H9 (cell line): ENCODE measurements at regions not wholly inside any gene's neighbourhood (a gene's known extent, or its start where the extent isn't known, plus 50 kb on each side); places are given as distances from the start of the nearest gene placed in this dataset.

Experiments used
- DNase-seq: peaks from one replicate; pipeline ENCODE4 v3.0.0-alpha.2; 2017
- H2AFZ ChIP-seq: one replicate; pipeline ENCODE4 v1.6.1; 2013; ENCODE audit warnings: mild to moderate bottlenecking, low read length, control low read depth, moderate library complexity
- H2AK5ac ChIP-seq: 2 replicates; pipeline ENCODE4 v1.6.1; 2013; ENCODE audit warnings: low read length, control low read depth, mixed read lengths; ENCODE audit not compliant: insufficient read length
- H2BK120ac ChIP-seq: one replicate; pipeline ENCODE4 v1.6.1; 2013; ENCODE audit warnings: low read depth, mild to moderate bottlenecking, low read length, control low read depth, inconsistent platforms; ENCODE audit not compliant: poor library complexity, severe bottlenecking
- H2BK12ac ChIP-seq: 2 replicates; pipeline ENCODE4 v1.6.1; 2013; ENCODE audit warnings: low read length, control low read depth, mixed read lengths, low read depth; ENCODE audit not compliant: insufficient read length
- H2BK15ac ChIP-seq: 2 replicates; pipeline ENCODE4 v1.6.1; 2013; ENCODE audit warnings: low read depth, low read length, control low read depth
- H2BK20ac ChIP-seq: one replicate; pipeline ENCODE4 v1.6.1; 2013; ENCODE audit warnings: low read depth, mild to moderate bottlenecking, low read length, control low read depth, inconsistent platforms; ENCODE audit not compliant: poor library complexity, severe bottlenecking
- H2BK5ac ChIP-seq: 2 replicates; pipeline ENCODE4 v1.6.1; 2013; ENCODE audit warnings: low read length, control low read depth, mixed read lengths; ENCODE audit not compliant: insufficient read length
- H3K14ac ChIP-seq: 2 replicates; pipeline ENCODE4 v1.6.1; 2013; ENCODE audit warnings: low read length, control low read depth; ENCODE audit not compliant: insufficient read depth
- H3K18ac ChIP-seq: 2 replicates; pipeline ENCODE4 v1.6.1; 2013; ENCODE audit warnings: low read depth, mild to moderate bottlenecking, mixed read lengths, low read length, control low read depth; ENCODE audit not compliant: insufficient read length
- H3K23ac ChIP-seq: 2 replicates; pipeline ENCODE4 v1.6.1; 2013; ENCODE audit warnings: low read length, control low read depth, mixed read lengths, low read depth; ENCODE audit not compliant: insufficient read length
- H3K23me2 ChIP-seq: 2 replicates; pipeline ENCODE4 v1.6.1; 2013; ENCODE audit warnings: low read depth, mild to moderate bottlenecking, mixed read lengths, low read length, control low read depth; ENCODE audit not compliant: insufficient read length, poor library complexity, severe bottlenecking
- H3K27ac ChIP-seq: 2 replicates; pipeline ENCODE4 v1.5.1; 2013; ENCODE audit warnings: low read length, control low read depth, mixed read lengths, low read depth; ENCODE audit not compliant: insufficient read length
- H3K27me3 ChIP-seq: 2 replicates; pipeline ENCODE4 v1.6.1; 2013; ENCODE audit warnings: low read length, control low read depth, inconsistent platforms; ENCODE audit not compliant: insufficient read depth
- H3K4ac ChIP-seq: 2 replicates; pipeline ENCODE4 v1.6.1; 2013; ENCODE audit warnings: low read depth, mild to moderate bottlenecking, control low read depth, inconsistent platforms, low read length, moderate library complexity
- H3K4me1 ChIP-seq: 2 replicates; pipeline ENCODE4 v1.6.1; 2013; ENCODE audit warnings: low read length, control low read depth, inconsistent platforms; ENCODE audit not compliant: insufficient read depth
- H3K4me2 ChIP-seq: 2 replicates; pipeline ENCODE4 v1.6.1; 2013; ENCODE audit warnings: low read length, control low read depth, mixed read lengths; ENCODE audit not compliant: insufficient read length, insufficient read depth
- H3K56ac ChIP-seq: 2 replicates; pipeline ENCODE4 v1.6.1; 2013; ENCODE audit warnings: low read depth, mild to moderate bottlenecking, mixed read lengths, low read length, control low read depth; ENCODE audit not compliant: insufficient read length
- H3K79me1 ChIP-seq: 2 replicates; pipeline ENCODE4 v1.6.1; 2013; ENCODE audit warnings: low read depth, mild to moderate bottlenecking, moderate library complexity, low read length, control low read depth, inconsistent platforms; ENCODE audit not compliant: insufficient read depth, poor library complexity, severe bottlenecking
- H3K79me2 ChIP-seq: 2 replicates; pipeline ENCODE4 v1.6.1; 2013; ENCODE audit warnings: low read length, control low read depth, inconsistent platforms; ENCODE audit not compliant: insufficient read depth
- H3K9ac ChIP-seq: 2 replicates; pipeline ENCODE4 v1.6.1; 2013; ENCODE audit warnings: low read length, control low read depth, mixed read lengths; ENCODE audit not compliant: insufficient read length; ENCODE audit errors: extremely low read depth
- H3K9me3 ChIP-seq: one replicate; pipeline ENCODE4 v1.6.1; 2013; ENCODE audit warnings: low read depth, low read length, inconsistent platforms; ENCODE audit not compliant: control insufficient read depth
- H3T11ph ChIP-seq: one replicate; pipeline ENCODE4 v1.6.1; 2013; ENCODE audit warnings: mild to moderate bottlenecking, low read length, control low read depth, inconsistent platforms
- H4K20me1 ChIP-seq: one replicate; pipeline ENCODE4 v1.6.1; 2013; ENCODE audit not compliant: control insufficient read depth, insufficient read length, insufficient read depth
- H4K5ac ChIP-seq: 2 replicates; pipeline ENCODE4 v1.6.1; 2013; ENCODE audit warnings: low read depth, mild to moderate bottlenecking, mixed read lengths, low read length, control low read depth; ENCODE audit not compliant: insufficient read length
- H4K8ac ChIP-seq: replicated peaks from 2 replicates; pipeline ENCODE4 v1.6.1; 2013; ENCODE audit warnings: low read length, control low read depth, mixed read lengths, low read depth; ENCODE audit not compliant: insufficient read length
- H4K91ac ChIP-seq: 2 replicates; pipeline ENCODE4 v1.6.1; 2013; ENCODE audit warnings: low read depth, mild to moderate bottlenecking, moderate library complexity, mixed read lengths, low read length, control low read depth; ENCODE audit not compliant: insufficient read length
- H3K27ac Mint-ChIP-seq, 3 experiments: 2 replicates in 2 of 3; 3 replicates in 1 of 3; pipeline ENCODE4 v1.8.0; 2020 to 2021; ENCODE audit warnings: mixed read lengths in 3 of 3, mild to moderate bottlenecking in 1 of 3, moderate library complexity in 1 of 3
- H3K27me3 Mint-ChIP-seq: 2 replicates; pipeline ENCODE4 v1.8.0; 2021; ENCODE audit warnings: low read depth, mild to moderate bottlenecking, moderate library complexity, mixed read lengths
- H3K36me3 Mint-ChIP-seq, 3 experiments: 2 replicates in 2 of 3; 3 replicates in 1 of 3; pipeline ENCODE4 v1.8.0; 2020 to 2021; ENCODE audit warnings: low read depth in 3 of 3, mixed read lengths in 3 of 3; ENCODE audit not compliant: insufficient read depth in 1 of 3
- H3K4me1 Mint-ChIP-seq, 2 experiments: 2 replicates each; pipeline ENCODE4 v1.8.0; 2020; ENCODE audit warnings: mixed read lengths in 2 of 2
- H3K4me3 Mint-ChIP-seq, 2 experiments: 2 replicates in 1 of 2; 3 replicates in 1 of 2; pipeline ENCODE4 v1.8.0; 2020 to 2021; ENCODE audit warnings: mild to moderate bottlenecking in 2 of 2, mixed read lengths in 2 of 2, moderate library complexity in 1 of 2
- H3K9me3 Mint-ChIP-seq, 2 experiments: 2 replicates in 1 of 2; 3 replicates in 1 of 2; pipeline ENCODE4 v1.8.0; 2020; ENCODE audit warnings: mild to moderate bottlenecking in 2 of 2, mixed read lengths in 2 of 2, moderate library complexity in 1 of 2
- WGBS: extraction: QIAGEN DNeasy Blood & Tissue Kit; methylation state at CpG from one replicate; pipeline ENCODE4 v1.1.7; 2013; ENCODE audit warnings: missing lambda C conversion rate, low lambda C conversion rate, mixed read lengths; ENCODE audit not compliant: insufficient read length; ENCODE audit errors: extremely low coverage; 5-methylcytosine and 5-hydroxymethylcytosine counted together
- TF ChIP-seq, protein P1 (sequence below): fragments of 200-600 bp; sonication (generic); conservative IDR thresholded peaks from 3 replicates; pipeline ENCODE4 v1.8.0; 2021; ENCODE audit warnings: antibody characterized with exemption, mild to moderate bottlenecking

DNA sequence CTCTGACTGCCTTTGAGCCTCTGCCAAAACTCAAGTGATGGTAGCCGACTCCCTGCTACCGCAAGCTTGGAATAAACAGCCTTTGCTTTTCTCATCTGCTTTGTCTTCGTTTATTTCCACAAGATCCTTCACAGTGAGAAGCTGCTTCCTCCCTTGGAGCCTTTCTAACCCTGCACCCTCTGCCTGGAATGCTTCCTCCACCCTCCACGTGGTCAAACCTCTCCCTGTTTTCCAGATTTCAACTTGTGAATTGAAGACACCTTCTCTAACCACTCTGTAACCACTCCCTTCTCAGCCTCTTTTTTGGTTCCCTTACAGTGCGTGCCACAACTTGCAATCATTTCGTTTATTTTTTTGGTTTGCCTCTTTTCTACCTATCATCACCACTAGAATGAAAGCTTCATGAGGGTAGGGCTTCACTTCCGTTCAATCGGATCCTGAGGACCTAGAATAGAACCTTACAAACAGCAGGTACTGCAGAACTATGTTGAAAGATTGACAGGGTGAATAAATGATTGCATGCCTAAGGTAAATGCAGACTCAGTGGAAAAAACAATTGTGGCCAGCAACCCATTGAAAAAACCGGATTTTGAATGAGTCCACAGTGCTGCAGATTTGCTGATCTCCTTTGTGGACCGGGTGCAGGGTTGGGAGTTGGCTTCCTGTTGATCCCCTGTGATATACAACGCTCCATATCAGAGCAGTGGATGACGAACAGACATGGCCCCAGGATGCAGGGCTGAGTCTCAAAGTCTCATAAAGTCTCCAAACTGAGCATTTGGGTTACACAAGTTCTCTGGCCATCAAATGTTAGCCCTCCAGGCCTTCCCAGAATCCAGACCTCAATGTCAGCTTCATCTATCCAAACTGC is 51.0 kb upstream of the HIVEP1 start:
- peaks cover 3% of the 10 kb centered on the region; the same call in 1 of the 2 replicates for H3K27me3 Mint-ChIP-seq
- Histone ChIP-seq H2BK5ac (no peak overlapping the region), H3K79me1 (no peaks in the 10 kb centered on the region), H3K4me2 (no peak overlapping the region), H3K9me3 (no peaks in the 10 kb centered on the region), H2BK20ac (no peak overlapping the region), H2AFZ (no peak overlapping the region), H3K23ac (no peak overlapping the region), H2BK120ac (no peak overlapping the region), H3K27ac (no peak overlapping the region), H3K18ac (no peak overlapping the region), H4K91ac (no peak overlapping the region), H3K14ac (no peak overlapping the region), H2BK12ac (no peak overlapping the region), H3K9ac (no peak overlapping the region), H4K5ac (no peak overlapping the region), H2BK15ac (no peak overlapping the region), H3K27me3 (no peaks in the 10 kb centered on the region), H3K23me2 (no peaks in the 10 kb centered on the region), H3K56ac (no peak overlapping the region), H2AK5ac (no peak overlapping the region), H3T11ph (no peak overlapping the region), H4K8ac (no peak overlapping the region), H4K20me1 (no peaks in the 10 kb centered on the region), H3K4ac (no peak overlapping the region), H3K79me2 (no peaks in the 10 kb centered on the region), H3K4me1 (peaks cover 7% of the 10 kb centered on the region; the same call in 1 of the 2 replicates)
- no CpG with 5 or more reads among the region's 12 CpGs for WGBS
- peaks cover 8 to 19% of the 10 kb centered on the region in 2 experiments for H3K4me1 Mint-ChIP-seq
- peaks cover 4% of the 10 kb centered on the region in 2 experiments; a peak in 4 of 5 replicates for H3K9me3 Mint-ChIP-seq
- no peak for DNase-seq
- peaks cover 2 to 4% (median 4%) of the 10 kb centered on the region in 3 experiments; a peak in 6 of 7 replicates for H3K36me3 Mint-ChIP-seq
- no peak overlapping the region for H3K4me3 Mint-ChIP-seq
- TF ChIP-seq, protein P1, sequence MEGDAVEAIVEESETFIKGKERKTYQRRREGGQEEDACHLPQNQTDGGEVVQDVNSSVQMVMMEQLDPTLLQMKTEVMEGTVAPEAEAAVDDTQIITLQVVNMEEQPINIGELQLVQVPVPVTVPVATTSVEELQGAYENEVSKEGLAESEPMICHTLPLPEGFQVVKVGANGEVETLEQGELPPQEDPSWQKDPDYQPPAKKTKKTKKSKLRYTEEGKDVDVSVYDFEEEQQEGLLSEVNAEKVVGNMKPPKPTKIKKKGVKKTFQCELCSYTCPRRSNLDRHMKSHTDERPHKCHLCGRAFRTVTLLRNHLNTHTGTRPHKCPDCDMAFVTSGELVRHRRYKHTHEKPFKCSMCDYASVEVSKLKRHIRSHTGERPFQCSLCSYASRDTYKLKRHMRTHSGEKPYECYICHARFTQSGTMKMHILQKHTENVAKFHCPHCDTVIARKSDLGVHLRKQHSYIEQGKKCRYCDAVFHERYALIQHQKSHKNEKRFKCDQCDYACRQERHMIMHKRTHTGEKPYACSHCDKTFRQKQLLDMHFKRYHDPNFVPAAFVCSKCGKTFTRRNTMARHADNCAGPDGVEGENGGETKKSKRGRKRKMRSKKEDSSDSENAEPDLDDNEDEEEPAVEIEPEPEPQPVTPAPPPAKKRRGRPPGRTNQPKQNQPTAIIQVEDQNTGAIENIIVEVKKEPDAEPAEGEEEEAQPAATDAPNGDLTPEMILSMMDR = no peak
- H3K27ac Mint-ChIP-seq = no peak overlapping the region; a peak in 1 of 7 replicates
